T47D (cell line): ENCODE measurements at regions not wholly inside any gene's neighbourhood (a gene's known extent, or its start where the extent isn't known, plus 50 kb on each side); places are given as distances from the start of the nearest gene placed in this dataset.
"Not testable (repeated sequence)": the region's sequence is repeated elsewhere in the genome, so short reads cannot be mapped to it uniquely, and the experiment has no call there.

Experiments
- DNase-seq, 2 experiments: peaks; one replicate each; pipeline versions ENCODE4 v3.0.0 to v3.0.0-alpha.2; 2011 to 2012; ENCODE audit warnings: low read depth in 1 of 2, low spot score in 1 of 2
- JUND ChIP-seq: IDR thresholded peaks from 2 replicates; pipeline ENCODE4 v1.6.1; 2012; ENCODE audit warnings: low read depth
- in situ Hi-C: cut with HindIII; loops from 2 replicates; pipeline ENCODE4 v1.10.0; 2016; ENCODE audit warnings: low sequenced_read_pairs, low pct_unique_long_range_greater_than_20kb

DNA sequence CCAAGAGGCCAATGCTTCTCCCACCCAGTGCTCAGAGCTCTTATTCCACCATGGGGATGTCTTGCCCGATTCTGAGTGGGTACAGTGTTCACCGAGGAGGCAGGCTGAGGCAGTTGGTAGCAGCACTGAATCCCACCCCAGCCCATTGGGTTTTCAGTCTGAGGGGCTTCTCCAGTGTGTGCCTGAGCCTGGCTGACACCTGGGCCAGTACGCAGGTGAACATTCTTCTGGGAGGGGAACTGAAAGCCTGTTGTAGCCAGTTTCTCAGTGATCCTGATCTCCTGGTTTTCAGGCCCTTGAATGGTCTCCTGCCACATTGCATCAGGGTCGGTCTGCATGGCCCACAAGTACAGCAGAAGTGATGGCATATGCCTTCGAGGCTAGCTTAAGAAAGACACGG, 98.2 kb downstream of the TMEM17 start:
- TF ChIP-seq JUND, result no peak
- no peak for DNase-seq
- in situ Hi-C loops, result no loop called here

DNA sequence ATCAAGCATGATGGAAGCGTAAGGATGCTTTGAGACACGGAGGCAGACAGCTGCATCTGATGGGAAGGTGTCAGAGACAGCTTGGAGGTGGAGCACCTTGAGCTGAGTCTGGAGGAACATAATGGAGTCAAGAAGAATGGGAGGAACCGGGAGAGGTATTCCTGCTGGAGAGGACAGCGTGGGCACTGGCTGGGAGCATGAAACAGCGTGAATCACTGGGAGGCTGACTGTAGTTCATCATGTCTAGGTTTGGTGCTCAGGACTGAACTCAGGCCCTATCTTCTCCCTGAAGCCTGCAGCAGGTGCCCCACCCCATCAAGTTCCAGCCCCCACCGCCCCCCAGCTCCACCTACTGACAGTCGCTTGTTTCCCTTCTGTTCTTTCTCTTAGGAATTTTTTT, 98.6 kb downstream of the TMEM17 start:
- TF ChIP-seq JUND, result no peak
- no peak for DNase-seq
- in situ Hi-C loops, result no loop called here

DNA sequence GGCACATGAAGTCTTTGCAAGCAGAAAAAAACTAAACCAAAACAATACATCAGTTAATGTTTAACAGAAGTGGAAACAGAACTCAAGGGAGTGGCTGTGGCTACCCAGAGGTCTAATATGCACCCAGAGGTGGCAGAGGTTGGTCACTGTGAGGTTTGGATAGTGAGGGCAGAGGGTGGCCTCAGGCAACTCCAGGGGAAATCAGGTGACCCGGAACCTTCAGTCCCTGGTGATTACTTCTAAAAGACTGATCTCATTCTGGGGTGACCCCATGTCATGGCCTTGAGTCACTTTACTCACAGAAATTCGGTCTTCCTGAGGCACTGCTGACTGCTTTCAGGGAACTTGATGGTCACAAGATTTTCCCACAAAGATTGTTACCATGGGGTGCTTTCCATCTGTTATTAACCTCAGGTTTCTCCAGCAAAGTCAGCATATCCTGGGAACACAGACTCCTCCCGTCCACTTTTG, 99.4 kb downstream of the TMEM17 start:
- in situ Hi-C loops, result no loop called here
- TF ChIP-seq JUND, result no peak
- DNase-seq, result no peak

DNA sequence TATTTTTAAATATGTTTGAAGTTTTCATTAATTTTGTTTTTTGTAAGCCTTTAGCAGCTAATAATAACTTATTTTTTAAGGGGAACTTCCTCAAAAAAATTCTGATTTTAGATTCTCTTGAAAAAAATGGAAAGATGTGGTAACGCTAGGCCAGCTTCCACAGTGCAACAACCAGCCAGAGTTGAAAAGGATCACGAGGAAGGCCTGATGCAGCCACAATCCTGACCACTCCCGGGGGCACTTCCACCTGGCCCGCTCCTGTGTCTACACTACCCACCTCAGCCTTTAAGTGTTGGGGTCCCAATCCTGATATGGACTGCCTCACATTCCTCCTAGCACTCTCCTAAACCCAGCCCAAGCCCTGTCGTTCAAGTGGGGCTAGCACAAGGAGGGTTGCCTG, 101.1 kb downstream of the TMEM17 start:
- no peak for DNase-seq
- in situ Hi-C loops, result no loop called here
- no peak for TF ChIP-seq JUND

DNA sequence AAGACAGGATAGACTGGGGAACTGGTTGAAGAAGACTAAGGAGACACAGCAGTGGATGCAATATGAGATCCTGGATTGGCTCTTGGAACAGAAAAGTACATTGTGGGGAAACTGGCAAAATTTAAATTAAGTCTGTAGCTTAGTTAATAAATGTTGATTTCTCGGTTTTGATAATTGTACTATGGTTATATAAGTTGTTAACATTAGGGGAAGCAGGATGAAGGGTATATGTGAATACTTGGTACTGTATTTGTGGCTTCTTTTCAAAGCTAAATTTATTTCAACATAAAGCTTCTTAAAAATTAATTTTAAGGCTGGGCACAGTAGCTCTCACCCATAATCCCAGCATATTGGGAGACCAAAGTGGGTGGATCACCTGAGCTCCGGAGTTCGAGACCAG, 103.8 kb downstream of the TMEM17 start:
- DNase-seq, result no peak
- in situ Hi-C loops, result no loop called here
- no peak for TF ChIP-seq JUND

- TF ChIP-seq JUND, result no peak
- DNase-seq, result no peak
- in situ Hi-C loops, result no loop called here
Observed at GRCh38 chr2:62398356-62398755, 107.6 kb downstream of the TMEM17 start.

DNA sequence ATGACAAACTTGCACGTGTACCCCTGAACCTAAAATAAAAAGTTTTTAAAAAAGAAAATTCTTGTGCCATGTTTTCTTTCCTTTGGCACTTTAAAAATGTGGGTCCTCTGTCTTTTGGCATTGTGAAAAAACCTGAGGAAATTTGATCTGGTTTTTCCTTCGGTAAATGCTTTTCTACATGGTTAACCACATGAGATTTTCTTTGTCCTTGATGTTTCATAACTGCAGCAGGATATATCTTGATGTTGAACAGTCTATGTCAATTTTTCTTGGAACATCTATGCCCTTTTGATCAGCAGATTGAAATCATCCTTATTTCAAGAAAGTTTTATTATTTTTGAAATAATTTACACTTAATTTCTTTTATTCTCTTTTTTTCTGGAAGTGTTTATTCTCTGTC, 109.1 kb downstream of the TMEM17 start:
- in situ Hi-C loops, result no loop called here
- DNase-seq, result no peak
- no peak for TF ChIP-seq JUND

GRCh38 chr2:62393293-62393692, 112.7 kb downstream of the TMEM17 start:
- no peak for DNase-seq
- no peak for TF ChIP-seq JUND
- in situ Hi-C loops, result no loop called here

DNA sequence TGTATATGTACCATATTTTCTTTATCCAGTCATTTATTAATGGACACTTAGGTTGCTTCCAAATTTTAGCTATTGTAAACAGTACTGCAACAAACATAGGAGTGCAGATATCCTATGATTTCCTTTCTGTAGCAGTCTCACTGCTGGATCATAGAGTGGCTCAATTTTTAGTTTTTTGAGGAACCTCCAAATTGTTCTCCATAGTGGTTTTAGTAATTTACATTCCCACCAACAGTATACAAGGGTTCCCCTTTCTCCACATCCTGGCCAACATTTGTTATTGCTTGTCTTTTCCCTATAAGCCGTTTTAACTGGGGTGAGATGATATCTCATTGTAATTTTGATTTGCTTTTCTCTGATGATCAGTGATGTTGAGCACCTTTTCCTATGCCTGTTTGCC, 114.3 kb downstream of the TMEM17 start:
- no peak for TF ChIP-seq JUND
- DNase-seq, result no peak
- in situ Hi-C loops, result no loop called here

- DNase-seq, result not testable (repeated sequence)
Observed at GRCh38 chr2:62386378-62386777, 119.6 kb downstream of the TMEM17 start.

GRCh38 chr2:62383846-62384245, 122.1 kb downstream of the TMEM17 start:
- DNase-seq, result no peak
- no peak for TF ChIP-seq JUND
- in situ Hi-C loops, result no loop called here

More at GRCh38 chr2:62386378-62386777, 119.6 kb downstream of the TMEM17 start:
- in situ Hi-C loops, result not testable (repeated sequence)

DNA sequence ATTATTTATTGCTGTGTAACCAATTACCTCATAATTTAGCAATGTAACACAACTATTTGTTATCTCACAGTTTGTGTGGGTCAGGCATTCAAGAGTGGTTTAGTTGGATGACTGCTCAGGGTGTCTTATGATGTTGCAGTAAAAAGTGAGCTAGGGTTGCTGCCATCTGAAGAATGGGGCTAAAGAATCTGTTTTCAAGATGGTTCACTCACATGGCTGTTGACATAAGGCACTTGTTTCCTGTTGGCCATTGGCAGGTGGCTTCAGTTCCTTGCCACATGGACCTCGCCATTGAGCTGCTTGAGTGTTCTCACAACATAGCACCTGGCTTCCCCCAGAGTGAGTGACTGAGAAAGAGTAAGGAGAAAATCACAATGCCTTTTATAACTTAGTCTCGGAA, 123.2 kb downstream of the TMEM17 start:
- no peak for DNase-seq
- in situ Hi-C loops, result no loop called here
- no peak for TF ChIP-seq JUND

GRCh38 chr2:62382122-62382521, 123.9 kb downstream of the TMEM17 start:
- in situ Hi-C loops, result no loop called here
- peak in 1 of 2 experiments; percentile 28 for DNase-seq
- TF ChIP-seq JUND, result no peak

DNA sequence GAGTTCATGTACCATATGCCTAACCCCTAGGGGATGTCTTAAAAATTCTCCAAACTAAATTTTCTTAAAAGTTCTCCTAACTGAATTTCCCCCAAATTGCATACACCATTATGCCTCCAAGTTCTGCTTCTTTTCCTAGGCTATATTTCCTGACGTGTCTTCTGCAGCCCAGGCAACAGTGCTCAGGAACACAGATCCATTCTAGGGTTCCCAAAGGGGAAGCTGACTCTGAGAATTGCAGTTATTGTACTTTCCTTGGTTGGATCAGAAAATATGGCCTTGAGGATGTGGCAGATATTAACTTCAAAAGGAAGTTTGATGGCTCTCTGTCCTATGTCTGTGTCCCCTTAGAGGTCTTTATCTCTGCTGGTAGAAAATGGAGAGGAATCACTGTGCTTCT, 124.3 kb downstream of the TMEM17 start:
- no peak for DNase-seq
- TF ChIP-seq JUND, result no peak
- in situ Hi-C loops, result no loop called here
